ENCODE measurements at regions not wholly inside any gene's neighbourhood (a gene's known extent, or its start where the extent isn't known, plus 50 kb on each side); places are given as distances from the start of the nearest gene placed in this dataset.

DNA sequence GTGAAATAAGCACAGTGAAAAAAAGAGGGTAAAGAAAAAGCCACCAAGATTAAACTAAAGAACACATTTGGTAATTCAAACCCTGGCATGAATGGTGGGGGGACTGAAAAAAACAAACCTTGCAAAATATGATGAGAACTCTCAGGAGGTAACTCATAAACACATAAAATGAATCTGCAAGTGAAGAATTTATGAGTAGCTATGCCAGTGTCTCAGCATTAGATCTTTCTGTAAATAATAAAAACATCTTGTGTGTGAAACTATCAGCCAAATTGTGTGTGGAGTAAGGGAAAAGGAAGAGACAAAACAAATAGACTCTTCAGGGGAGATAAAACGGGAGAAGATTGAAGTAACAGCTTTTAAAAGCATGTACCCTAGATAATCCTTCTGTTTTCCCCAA is 129.6 kb upstream of the SPEF2 start:
- intact Hi-C loops (cut with DNase I), result no loop called here
- Histone ChIP-seq H3K4me1 (peaks cover 35% of the 10 kb centered on the region), H3K27me3 (no peaks in the 10 kb centered on the region), H3K36me3 (no peaks in the 10 kb centered on the region), H3K27ac (peak overlapping the region; percentile 2), H3K9me3 (no peaks in the 10 kb centered on the region), H3K4me3 (no peak overlapping the region)
- DNase-seq (ENCODE audit: extremely low spot score in 2 of 2), result no peak
- no peak for TF ChIP-seq POLR2A (IDR thresholded peaks at IDR 0.05)
- TF ChIP-seq POLR2AphosphoS5 (IDR thresholded peaks at IDR 0.05; ENCODE audit: insufficient read depth in 1 of 2, low read depth in 1 of 2), result no peak
- TF ChIP-seq, protein P1, sequence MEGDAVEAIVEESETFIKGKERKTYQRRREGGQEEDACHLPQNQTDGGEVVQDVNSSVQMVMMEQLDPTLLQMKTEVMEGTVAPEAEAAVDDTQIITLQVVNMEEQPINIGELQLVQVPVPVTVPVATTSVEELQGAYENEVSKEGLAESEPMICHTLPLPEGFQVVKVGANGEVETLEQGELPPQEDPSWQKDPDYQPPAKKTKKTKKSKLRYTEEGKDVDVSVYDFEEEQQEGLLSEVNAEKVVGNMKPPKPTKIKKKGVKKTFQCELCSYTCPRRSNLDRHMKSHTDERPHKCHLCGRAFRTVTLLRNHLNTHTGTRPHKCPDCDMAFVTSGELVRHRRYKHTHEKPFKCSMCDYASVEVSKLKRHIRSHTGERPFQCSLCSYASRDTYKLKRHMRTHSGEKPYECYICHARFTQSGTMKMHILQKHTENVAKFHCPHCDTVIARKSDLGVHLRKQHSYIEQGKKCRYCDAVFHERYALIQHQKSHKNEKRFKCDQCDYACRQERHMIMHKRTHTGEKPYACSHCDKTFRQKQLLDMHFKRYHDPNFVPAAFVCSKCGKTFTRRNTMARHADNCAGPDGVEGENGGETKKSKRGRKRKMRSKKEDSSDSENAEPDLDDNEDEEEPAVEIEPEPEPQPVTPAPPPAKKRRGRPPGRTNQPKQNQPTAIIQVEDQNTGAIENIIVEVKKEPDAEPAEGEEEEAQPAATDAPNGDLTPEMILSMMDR (IDR thresholded peaks at IDR 0.05), result no peak

DNA sequence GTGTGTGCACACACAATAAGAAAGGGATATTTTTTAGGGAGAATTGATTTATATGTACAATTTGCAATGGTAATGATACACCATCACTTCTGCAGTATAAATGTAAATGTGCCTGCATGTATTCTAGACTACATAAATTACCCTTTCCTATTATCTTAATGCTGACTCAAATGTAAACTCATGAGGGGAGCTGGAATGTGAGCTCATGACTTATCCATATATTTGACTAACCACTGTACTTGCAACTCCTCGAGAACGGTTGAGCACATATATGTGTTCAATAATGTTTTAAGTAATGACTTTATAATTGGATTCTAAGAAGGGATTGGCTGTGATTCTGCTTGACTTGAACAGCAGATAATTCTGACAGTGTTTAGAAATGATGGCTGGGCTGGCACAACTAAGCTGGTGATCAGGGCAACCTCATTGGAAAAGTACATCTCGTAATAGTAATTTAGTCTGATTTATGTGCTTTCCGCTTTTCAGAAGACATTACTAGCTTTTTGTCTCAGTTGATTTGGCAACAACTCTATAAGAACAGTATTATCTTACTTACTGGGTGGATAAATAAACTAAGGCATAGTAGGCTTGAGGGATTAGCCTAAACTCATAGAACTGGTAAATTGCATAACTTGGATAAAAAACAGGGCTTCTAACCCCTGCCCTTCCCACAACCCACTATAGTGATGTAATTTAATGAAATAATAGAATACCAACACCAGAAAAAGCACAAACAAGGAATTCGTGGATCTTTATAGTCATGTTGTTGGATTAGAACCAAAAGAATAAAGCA is 130.2 kb upstream of the SPEF2 start:
- DNase-seq (ENCODE audit: extremely low spot score in 2 of 2), result no peak
- H3K9me3 ChIP-seq, result no peaks in the 10 kb centered on the region
- H3K27ac ChIP-seq, result peak overlapping the region; percentile 2
- H3K4me1 ChIP-seq, result peaks cover 41% of the 10 kb centered on the region
- no peaks in the 10 kb centered on the region for H3K36me3 ChIP-seq
- no peaks in the 10 kb centered on the region for H3K27me3 ChIP-seq
- TF ChIP-seq, protein P1 (IDR thresholded peaks at IDR 0.05), result no peak
- peak; percentile 7 to 28 for TF ChIP-seq POLR2AphosphoS5 (IDR thresholded peaks at IDR 0.05; ENCODE audit: insufficient read depth in 1 of 2, low read depth in 1 of 2)
- no peak for TF ChIP-seq POLR2A (IDR thresholded peaks at IDR 0.05)
- no peak overlapping the region for H3K4me3 ChIP-seq
- intact Hi-C loops (cut with DNase I), result no loop called here

DNA sequence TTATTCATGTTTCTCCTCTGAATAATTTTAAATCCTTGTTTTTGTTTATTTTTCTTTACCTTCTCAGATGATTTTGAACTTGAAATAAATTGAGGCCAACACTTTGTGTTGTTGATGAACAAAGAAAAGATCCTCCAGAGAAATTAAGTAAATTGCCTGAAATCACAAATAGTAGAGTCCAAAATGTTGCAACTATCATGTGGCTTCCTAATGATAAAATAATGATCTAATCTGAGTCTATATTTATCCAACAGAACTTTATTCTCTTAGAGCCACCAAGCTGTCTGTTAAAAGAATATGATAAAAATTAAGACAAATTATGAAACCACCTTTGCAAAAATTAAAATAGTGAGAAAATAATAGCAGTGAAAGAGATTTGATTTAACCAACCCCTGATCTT is 132.2 kb upstream of the SPEF2 start:
- no peak for DNase-seq (ENCODE audit: extremely low spot score in 2 of 2)
- Histone ChIP-seq H3K27ac (no peak overlapping the region), H3K27me3 (no peaks in the 10 kb centered on the region), H3K4me1 (peaks cover 46% of the 10 kb centered on the region), H3K9me3 (no peaks in the 10 kb centered on the region), H3K4me3 (no peak overlapping the region), H3K36me3 (no peaks in the 10 kb centered on the region)
- TF ChIP-seq POLR2A (IDR thresholded peaks at IDR 0.05), result no peak
- TF ChIP-seq POLR2AphosphoS5 (IDR thresholded peaks at IDR 0.05; ENCODE audit: insufficient read depth in 1 of 2, low read depth in 1 of 2), result no peak
- TF ChIP-seq, protein P1 (IDR thresholded peaks at IDR 0.05), result no peak
- intact Hi-C loops (cut with DNase I), result no loop called here

DNA sequence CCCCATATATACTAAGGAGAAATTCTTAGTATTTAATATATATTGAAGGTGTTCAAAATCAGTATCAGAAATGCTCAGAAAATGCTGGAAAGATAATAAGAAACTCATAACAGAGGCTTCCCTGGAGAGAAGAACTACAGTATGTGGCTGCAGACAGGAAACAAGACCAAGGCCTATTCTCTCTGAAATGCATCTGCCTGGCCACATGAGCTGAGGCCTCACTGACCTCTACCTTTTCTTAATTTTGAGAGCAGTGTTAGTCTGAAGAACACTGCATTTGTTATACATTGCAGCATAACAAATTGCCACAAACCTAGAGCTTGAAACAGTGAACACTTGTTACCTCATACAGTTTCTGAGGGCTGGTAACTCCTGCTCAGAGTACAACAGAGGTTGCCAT is 133.4 kb upstream of the SPEF2 start:
- H3K27ac ChIP-seq, result peak overlapping the region; percentile 36
- H3K9me3 ChIP-seq, result no peaks in the 10 kb centered on the region
- DNase-seq (ENCODE audit: extremely low spot score in 2 of 2), result no peak
- H3K4me1 ChIP-seq, result peaks cover 46% of the 10 kb centered on the region
- intact Hi-C loops (cut with DNase I), result no loop called here
- H3K36me3 ChIP-seq, result no peaks in the 10 kb centered on the region
- TF ChIP-seq POLR2AphosphoS5 (IDR thresholded peaks at IDR 0.05; ENCODE audit: insufficient read depth in 1 of 2, low read depth in 1 of 2) (no peak), POLR2A (IDR thresholded peaks at IDR 0.05) (no peak)
- TF ChIP-seq, protein P1 (IDR thresholded peaks at IDR 0.05), result no peak
- H3K27me3 ChIP-seq, result no peaks in the 10 kb centered on the region
- H3K4me3 ChIP-seq, result no peak overlapping the region

DNA sequence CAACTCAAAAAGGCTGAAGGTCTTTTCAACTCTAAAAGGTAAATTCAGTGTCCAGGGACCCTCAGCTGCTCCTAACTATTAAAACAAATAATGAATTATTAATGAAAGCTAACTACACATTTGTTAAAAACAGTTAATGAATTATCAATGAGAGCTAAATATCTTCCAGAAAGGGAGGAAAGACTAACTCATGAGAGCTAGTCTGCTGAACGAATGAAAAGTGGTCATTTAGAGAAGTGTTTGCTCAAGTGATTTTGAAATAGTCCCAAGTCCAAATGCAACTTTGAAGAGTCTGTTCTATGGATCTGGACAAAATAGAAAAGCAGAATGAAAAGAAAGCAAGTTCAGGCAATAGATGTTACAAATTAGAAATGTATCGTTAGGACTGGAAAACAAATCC is 133.9 kb upstream of the SPEF2 start:
- no peaks in the 10 kb centered on the region for H3K36me3 ChIP-seq
- TF ChIP-seq POLR2AphosphoS5 (IDR thresholded peaks at IDR 0.05; ENCODE audit: insufficient read depth in 1 of 2, low read depth in 1 of 2) (no peak), POLR2A (IDR thresholded peaks at IDR 0.05) (no peak)
- TF ChIP-seq, protein P1 (IDR thresholded peaks at IDR 0.05), result no peak
- no peak overlapping the region for H3K4me3 ChIP-seq
- H3K4me1 ChIP-seq, result peaks cover 43% of the 10 kb centered on the region
- intact Hi-C loops (cut with DNase I), result no loop called here
- peak overlapping the region; percentile 36 for H3K27ac ChIP-seq
- no peaks in the 10 kb centered on the region for H3K9me3 ChIP-seq
- no peak for DNase-seq (ENCODE audit: extremely low spot score in 2 of 2)
- no peaks in the 10 kb centered on the region for H3K27me3 ChIP-seq

Data from vagina (tissue), 2 donors.